ENCODE measurements at regions not wholly inside any gene's neighbourhood (a gene's known extent, or its start where the extent isn't known, plus 50 kb on each side); places are given as distances from the start of the nearest gene placed in this dataset.

GRCh38 chr2:241951316-241951700 is 81.8 kb downstream of the RTP5 start:
- no peak overlapping the region for H3K4me3 ChIP-seq (ENCODE audit: low read length)
- DNase-seq (ENCODE audit: low read depth): no peak
- TF ChIP-seq CTCF (conservative IDR thresholded peaks at IDR 0.05; ENCODE audit: low read depth, low read length): no peak

- DNase-seq (ENCODE audit: low read depth): no peak
- no peak for TF ChIP-seq CTCF (conservative IDR thresholded peaks at IDR 0.05; ENCODE audit: low read depth, low read length)
- no peak overlapping the region for H3K4me3 ChIP-seq (ENCODE audit: low read length)
Observed at GRCh38 chr2:241951920-241952319, 82.4 kb downstream of the RTP5 start.

- DNase-seq (ENCODE audit: low read depth): no peak
- TF ChIP-seq CTCF (conservative IDR thresholded peaks at IDR 0.05; ENCODE audit: low read depth, low read length): no peak
- H3K4me3 ChIP-seq (ENCODE audit: low read length): no peak overlapping the region
Observed at GRCh38 chr2:241952816-241953215, 83.3 kb downstream of the RTP5 start.

- H3K4me3 ChIP-seq (ENCODE audit: low read length): no peak overlapping the region
- no peak for TF ChIP-seq CTCF (conservative IDR thresholded peaks at IDR 0.05; ENCODE audit: low read depth, low read length)
- no peak for DNase-seq (ENCODE audit: low read depth)
Observed at GRCh38 chr2:241953324-241953928, 83.9 kb downstream of the RTP5 start.

- no peak for DNase-seq (ENCODE audit: low read depth)
- H3K4me3 ChIP-seq (ENCODE audit: low read length): no peak overlapping the region
- no peak for TF ChIP-seq CTCF (conservative IDR thresholded peaks at IDR 0.05; ENCODE audit: low read depth, low read length)
Observed at GRCh38 chr2:241956521-241957110, 87.1 kb downstream of the RTP5 start.

- TF ChIP-seq CTCF (conservative IDR thresholded peaks at IDR 0.05; ENCODE audit: low read depth, low read length): no peak
- no peak for DNase-seq (ENCODE audit: low read depth)
- H3K4me3 ChIP-seq (ENCODE audit: low read length): no peak overlapping the region
Observed at GRCh38 chr2:241957276-241957675, 87.7 kb downstream of the RTP5 start.

GRCh38 chr2:241958818-241959545 is 89.5 kb downstream of the RTP5 start:
- no peak overlapping the region for H3K4me3 ChIP-seq (ENCODE audit: low read length)
- no peak for DNase-seq (ENCODE audit: low read depth)
- no peak for TF ChIP-seq CTCF (conservative IDR thresholded peaks at IDR 0.05; ENCODE audit: low read depth, low read length)
